HG03565 (cell line): ENCODE measurements at regions not wholly inside any gene's neighbourhood (a gene's known extent, or its start where the extent isn't known, plus 50 kb on each side); places are given as distances from the start of the nearest gene placed in this dataset.
"Not testable (repeated sequence)": the region's sequence is repeated elsewhere in the genome, so short reads cannot be mapped to it uniquely, and the experiment has no call there.

Source experiments
- ATAC-seq: cut with Tn5 transposase; IDR thresholded peaks from one replicate; pipeline ENCODE4 v1.9.1; 2021; ENCODE audit warnings: mild to moderate bottlenecking, moderate library complexity; ENCODE audit not compliant: unreplicated experiment

GRCh38 chr16:59604354-59604753 lies 870.2 kb upstream of the GOT2 start:
- no peak for ATAC-seq

GRCh38 chr16:59601452-59601851 lies 867.3 kb upstream of the GOT2 start:
- no peak for ATAC-seq

GRCh38 chr16:59597269-59597668 lies 863.2 kb upstream of the GOT2 start:
- ATAC-seq = no peak

GRCh38 chr16:59596693-59597092 lies 862.6 kb upstream of the GOT2 start:
- ATAC-seq = no peak

- ATAC-seq = no peak
Measured at GRCh38 chr16:59593194-59593661, 859.1 kb upstream of the GOT2 start.

- no peak for ATAC-seq
Measured at GRCh38 chr16:59591480-59591879, 857.4 kb upstream of the GOT2 start.

- no peak for ATAC-seq
Measured at GRCh38 chr16:59590845-59591244, 856.7 kb upstream of the GOT2 start.

- no peak for ATAC-seq
Measured at GRCh38 chr16:59586331-59586730, 852.2 kb upstream of the GOT2 start.

GRCh38 chr16:59574296-59574695 lies 840.2 kb upstream of the GOT2 start:
- ATAC-seq = no peak

- ATAC-seq = no peak
Measured at GRCh38 chr16:59573528-59574271, 839.6 kb upstream of the GOT2 start.

GRCh38 chr16:59567496-59567895 lies 833.4 kb upstream of the GOT2 start:
- ATAC-seq = no peak

- ATAC-seq = no peak
Measured at GRCh38 chr16:59566446-59566845, 832.3 kb upstream of the GOT2 start.

- no peak for ATAC-seq
Measured at GRCh38 chr16:59558679-59559078, 824.6 kb upstream of the GOT2 start.

- ATAC-seq = no peak
Measured at GRCh38 chr16:59552164-59552563, 818.0 kb upstream of the GOT2 start.

GRCh38 chr16:59545721-59546120 lies 811.6 kb upstream of the GOT2 start:
- no peak for ATAC-seq

- ATAC-seq = no peak
Measured at GRCh38 chr16:59543641-59544040, 809.5 kb upstream of the GOT2 start.

- no peak for ATAC-seq
Measured at GRCh38 chr16:59540621-59541020, 806.5 kb upstream of the GOT2 start.

GRCh38 chr16:59535298-59535697 lies 801.2 kb upstream of the GOT2 start:
- ATAC-seq = no peak

- no peak for ATAC-seq
Measured at GRCh38 chr16:59527206-59527997, 793.3 kb upstream of the GOT2 start.

GRCh38 chr16:59522826-59523225 lies 788.7 kb upstream of the GOT2 start:
- ATAC-seq = no peak

GRCh38 chr16:59518721-59519120 lies 784.6 kb upstream of the GOT2 start:
- not testable (repeated sequence) for ATAC-seq

GRCh38 chr16:59514651-59515050 lies 780.5 kb upstream of the GOT2 start:
- ATAC-seq = no peak
